ENCODE measurements at regions not wholly inside any gene's neighbourhood (a gene's known extent, or its start where the extent isn't known, plus 50 kb on each side); places are given as distances from the start of the nearest gene placed in this dataset.

GRCh38 chr22:48348855-48349254 is 1478.8 kb downstream of the BRD1 start:
- FAIRE-seq (no peak), DNase-seq (ENCODE audit: low spot score) (no peak)

GRCh38 chr22:48347311-48347710 is 1480.4 kb downstream of the BRD1 start:
- no peak for FAIRE-seq
- no peak for DNase-seq (ENCODE audit: low spot score)

- DNase-seq (ENCODE audit: low spot score) (no peak), FAIRE-seq (no peak)
Measured at GRCh38 chr22:48346911-48347310, 1480.8 kb downstream of the BRD1 start.

DNA sequence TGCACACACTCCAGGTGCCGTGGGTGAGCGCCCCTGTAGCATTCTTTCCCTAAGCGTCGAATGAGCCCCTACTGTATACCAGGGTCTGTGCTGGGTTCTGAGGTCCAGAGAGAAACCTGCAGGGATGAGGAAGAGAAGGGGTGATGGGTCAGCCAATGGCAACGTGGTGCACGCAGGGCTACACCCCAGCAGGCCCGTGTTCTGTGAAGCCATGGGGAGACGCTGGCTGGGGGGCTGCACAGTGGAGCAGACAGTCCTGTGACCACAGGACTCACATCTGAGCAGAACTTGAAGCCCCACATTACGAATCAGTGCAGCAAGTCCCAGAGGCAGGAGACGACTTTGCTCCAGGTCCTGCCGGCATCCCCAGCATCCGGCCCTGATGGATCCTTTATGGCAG is 1481.4 kb downstream of the BRD1 start:
- FAIRE-seq, result no peak
- no peak for DNase-seq (ENCODE audit: low spot score)

GRCh38 chr22:48345631-48346030 is 1482.0 kb downstream of the BRD1 start:
- no peak for DNase-seq (ENCODE audit: low spot score)
- no peak for FAIRE-seq

- DNase-seq (ENCODE audit: low spot score), result no peak
- FAIRE-seq, result no peak
Measured at GRCh38 chr22:48343461-48343860, 1484.2 kb downstream of the BRD1 start.

DNA sequence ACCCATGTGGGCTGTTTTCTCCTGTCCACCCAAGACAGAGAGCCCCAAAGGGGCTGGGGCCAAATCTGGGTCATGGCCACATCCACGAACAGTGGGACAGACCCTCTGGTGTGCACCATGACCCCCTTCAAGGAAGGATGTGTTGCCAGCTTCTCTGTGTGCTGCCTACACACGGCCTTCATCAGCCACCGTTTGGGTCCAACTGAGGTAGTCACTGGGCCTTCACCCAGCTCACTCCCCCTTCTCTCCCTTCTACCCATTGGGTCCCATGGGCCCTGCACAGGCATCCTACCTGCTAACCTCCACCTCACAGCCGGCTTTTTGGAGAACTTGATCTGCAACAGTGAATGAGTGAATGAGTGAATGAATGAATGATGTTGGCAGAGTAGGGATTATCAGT is 1484.9 kb downstream of the BRD1 start:
- DNase-seq (ENCODE audit: low spot score), result no peak
- FAIRE-seq, result no peak

- FAIRE-seq (no peak), DNase-seq (ENCODE audit: low spot score) (no peak)
Measured at GRCh38 chr22:48342016-48342415, 1485.7 kb downstream of the BRD1 start.

GRCh38 chr22:48340727-48341709 is 1486.7 kb downstream of the BRD1 start:
- FAIRE-seq, result no peak
- no peak for DNase-seq (ENCODE audit: low spot score)

DNA sequence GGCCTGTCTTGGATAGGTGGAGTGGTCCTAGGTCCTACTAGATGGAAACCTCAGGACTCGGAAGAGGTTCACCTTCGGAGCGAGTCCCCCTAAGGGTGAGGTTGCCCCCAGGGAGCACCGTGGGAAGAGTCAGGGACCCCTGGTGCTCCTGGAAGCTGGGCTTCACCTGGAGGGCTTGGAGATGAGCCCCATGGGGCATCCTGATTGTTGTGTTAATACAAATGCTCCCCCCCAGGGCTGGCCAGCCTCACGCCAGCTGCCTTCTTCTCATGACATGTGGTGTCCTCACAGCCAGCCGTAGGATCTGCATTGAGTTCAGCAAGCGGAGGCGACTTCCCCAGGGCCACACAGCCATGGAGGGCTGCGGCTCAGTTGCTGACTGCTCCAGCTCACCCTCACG is 1487.5 kb downstream of the BRD1 start:
- FAIRE-seq (no peak), DNase-seq (ENCODE audit: low spot score) (no peak)

GRCh38 chr22:48338793-48339705 is 1488.6 kb downstream of the BRD1 start:
- DNase-seq (ENCODE audit: low spot score), result no peak

GRCh38 chr22:48337957-48338792 is 1489.5 kb downstream of the BRD1 start:
- no peak for FAIRE-seq
- DNase-seq (ENCODE audit: low spot score), result no peak

More at GRCh38 chr22:48338793-48339705, 1488.6 kb downstream of the BRD1 start:
- FAIRE-seq, result no peak

GRCh38 chr22:48336339-48337060 is 1491.2 kb downstream of the BRD1 start:
- DNase-seq (ENCODE audit: low spot score), result no peak
- no peak for FAIRE-seq

DNA sequence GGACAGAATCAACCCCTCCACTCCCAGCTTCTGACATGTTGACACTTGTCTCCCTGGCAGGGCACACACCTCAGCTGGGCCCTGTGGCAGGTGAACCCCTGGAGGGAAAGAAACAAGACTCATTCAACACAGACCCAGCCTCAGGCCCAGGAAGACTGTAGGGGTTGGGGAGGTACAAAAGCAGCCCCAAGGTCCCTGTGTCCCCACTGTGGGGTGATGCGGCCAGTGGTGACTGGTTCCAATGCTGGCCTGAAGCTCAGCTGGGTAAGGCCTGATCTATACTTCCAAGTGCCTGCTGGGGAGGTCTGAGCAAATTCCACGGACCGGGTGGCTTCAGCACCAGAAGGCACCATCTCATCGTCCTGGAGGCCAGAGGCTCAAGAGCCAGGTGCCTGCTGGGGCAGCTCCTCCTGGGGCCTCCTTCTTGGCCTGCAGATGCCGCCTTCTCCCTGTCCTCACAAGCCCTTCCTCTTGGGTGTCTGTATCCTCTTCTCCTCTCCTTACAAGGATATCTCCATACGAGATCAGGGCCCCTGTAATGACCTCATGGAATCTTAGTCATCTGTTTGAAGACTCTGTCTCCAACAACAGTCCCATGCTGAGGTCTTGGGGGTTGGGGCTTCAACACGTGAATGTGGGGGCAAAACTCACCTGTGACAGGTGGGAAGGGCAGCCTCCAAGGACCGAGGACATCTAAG is 1492.1 kb downstream of the BRD1 start:
- FAIRE-seq, result no peak
- no peak for DNase-seq (ENCODE audit: low spot score)

GRCh38 chr22:48334971-48335370 is 1492.7 kb downstream of the BRD1 start:
- no peak for DNase-seq (ENCODE audit: low spot score)
- FAIRE-seq, result no peak

DNA sequence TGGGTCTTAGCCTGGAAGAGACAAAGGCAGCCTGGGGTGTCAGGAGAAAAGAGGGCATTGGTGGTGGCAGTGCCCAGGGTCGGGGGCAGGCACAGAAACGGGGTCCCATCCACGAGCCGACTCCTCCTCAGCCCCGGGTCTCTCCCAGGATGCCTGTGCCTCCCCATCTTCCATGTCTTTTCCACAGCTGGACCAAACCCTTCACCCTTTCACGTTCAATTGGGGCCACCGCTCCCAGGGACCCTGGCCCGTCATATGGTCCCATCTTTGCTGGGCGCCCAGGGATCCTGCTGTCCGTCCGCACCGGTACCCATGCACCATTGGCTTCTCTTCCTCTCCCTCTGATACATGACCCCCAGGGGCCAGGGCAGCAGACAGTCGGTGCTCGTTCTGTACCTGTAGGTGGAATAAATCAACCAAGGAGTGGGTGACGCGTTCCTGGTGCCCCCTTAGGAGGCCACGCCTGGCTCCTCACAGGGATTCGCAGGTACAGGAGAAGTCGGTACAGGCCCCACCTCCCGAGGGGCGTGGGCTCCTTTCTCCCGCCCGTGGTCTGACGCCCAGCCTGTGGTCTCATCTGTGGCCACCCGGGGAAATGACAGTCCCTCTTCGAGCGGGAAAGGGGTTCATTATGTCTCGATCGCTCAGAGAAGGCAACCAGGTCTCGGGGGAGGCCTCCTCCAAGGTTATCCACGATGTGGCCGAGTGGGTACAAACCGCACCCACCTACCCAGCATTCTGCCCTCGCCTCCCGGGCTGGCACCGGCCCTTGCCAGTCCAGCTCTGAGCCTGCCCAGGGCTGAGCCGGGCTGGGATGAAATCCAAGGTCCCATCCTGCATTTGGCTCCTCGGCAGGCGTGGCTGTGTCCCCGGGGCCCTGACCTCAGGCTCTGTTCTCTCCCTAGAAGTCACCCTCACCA is 1493.6 kb downstream of the BRD1 start:
- no peak for DNase-seq (ENCODE audit: low spot score)
- no peak for FAIRE-seq

DNA sequence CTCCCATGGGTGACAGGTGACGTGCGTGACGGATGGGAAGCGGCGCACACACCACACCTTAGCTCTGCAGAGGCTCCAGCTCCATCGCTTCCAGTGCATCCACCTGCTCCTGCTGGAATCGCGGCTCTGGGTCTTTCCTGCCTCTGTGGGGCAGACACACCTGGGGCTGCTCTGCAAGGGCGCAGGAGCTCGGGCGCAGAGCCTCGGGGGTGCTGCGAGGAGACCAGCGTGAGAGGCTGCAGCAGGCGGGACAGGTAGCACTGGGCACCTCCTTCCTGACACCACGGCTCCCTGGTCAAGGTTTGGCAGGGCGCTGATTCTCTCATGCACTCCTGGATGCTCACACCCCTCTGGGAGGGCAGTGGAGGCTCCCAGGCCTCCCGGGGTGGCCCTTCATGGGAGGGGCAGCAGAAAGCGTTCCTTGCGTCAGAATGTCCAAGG is 1494.3 kb downstream of the BRD1 start:
- DNase-seq (ENCODE audit: low spot score) (no peak), FAIRE-seq (no peak)

- FAIRE-seq, result no peak
- DNase-seq (ENCODE audit: low spot score), result no peak
Measured at GRCh38 chr22:48332438-48333322, 1495.0 kb downstream of the BRD1 start.

All from RCC 7860 (cell line).